Erythroblast (primary cell): ENCODE measurements at regions not wholly inside any gene's neighbourhood (a gene's known extent, or its start where the extent isn't known, plus 50 kb on each side); places are given as distances from the start of the nearest gene placed in this dataset.

Experiments
- DNase-seq, 2 experiments: peaks; one replicate each; lab custom pipeline; 2025; lab: John Stamatoyannopoulos, UW
- GATA1 ChIP-seq: IDR thresholded peaks from 2 replicates; pipeline ENCODE4 v1.6.1; 2011; ENCODE audit warnings: low read depth, mild to moderate bottlenecking, control low read depth, low read length, moderate library complexity
- POLR2A ChIP-seq: IDR thresholded peaks from 2 replicates; pipeline ENCODE4 v1.6.1; 2011; ENCODE audit warnings: mild to moderate bottlenecking, low read length

DNA sequence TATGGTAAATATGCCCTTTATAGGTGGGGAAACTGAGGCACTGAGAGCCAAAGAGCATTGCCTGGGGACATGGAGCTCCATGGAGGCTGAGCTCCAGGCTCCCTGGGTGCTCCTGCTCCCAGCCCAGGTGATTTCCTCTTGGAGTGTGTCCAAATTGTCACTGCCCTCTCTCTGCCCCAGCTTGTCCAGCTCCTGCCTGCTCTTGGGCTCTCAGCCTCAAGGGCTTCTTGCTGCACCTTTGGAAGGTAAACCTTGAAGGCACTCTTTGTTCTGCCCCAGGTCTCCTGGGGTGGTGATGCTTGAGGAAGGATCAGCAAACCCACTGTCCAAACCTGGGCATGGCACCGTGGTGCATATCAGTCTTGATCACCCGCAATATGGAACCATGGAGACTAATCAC is 166.1 kb downstream of the RPS24 start:
- TF ChIP-seq POLR2A: no peak
- no peak for TF ChIP-seq GATA1
- no peak for DNase-seq

GRCh38 chr10:78200686-78201085 is 167.0 kb downstream of the RPS24 start:
- DNase-seq: no peak
- no peak for TF ChIP-seq GATA1
- no peak for TF ChIP-seq POLR2A

DNA sequence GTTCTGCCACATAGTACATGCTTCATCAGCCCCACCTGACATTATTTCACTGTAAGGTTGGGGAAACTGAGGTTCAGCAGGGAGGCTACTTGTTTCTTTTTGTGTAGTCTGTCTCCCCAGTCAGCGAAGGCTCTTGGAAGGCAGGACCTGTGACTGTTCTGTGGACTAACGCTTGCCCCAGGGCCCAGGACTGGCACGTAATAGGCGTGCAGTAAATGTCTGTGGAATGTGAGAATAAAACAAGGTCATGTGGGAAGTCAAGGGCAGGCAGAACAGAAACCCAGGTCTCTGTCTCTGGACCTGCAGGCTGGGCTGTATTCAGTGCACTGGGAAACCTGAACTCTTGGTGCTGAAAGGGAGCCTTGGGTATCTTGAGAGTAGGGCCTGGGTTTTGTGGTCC is 168.7 kb downstream of the RPS24 start:
- no peak for DNase-seq
- TF ChIP-seq POLR2A (no peak), GATA1 (no peak)

DNA sequence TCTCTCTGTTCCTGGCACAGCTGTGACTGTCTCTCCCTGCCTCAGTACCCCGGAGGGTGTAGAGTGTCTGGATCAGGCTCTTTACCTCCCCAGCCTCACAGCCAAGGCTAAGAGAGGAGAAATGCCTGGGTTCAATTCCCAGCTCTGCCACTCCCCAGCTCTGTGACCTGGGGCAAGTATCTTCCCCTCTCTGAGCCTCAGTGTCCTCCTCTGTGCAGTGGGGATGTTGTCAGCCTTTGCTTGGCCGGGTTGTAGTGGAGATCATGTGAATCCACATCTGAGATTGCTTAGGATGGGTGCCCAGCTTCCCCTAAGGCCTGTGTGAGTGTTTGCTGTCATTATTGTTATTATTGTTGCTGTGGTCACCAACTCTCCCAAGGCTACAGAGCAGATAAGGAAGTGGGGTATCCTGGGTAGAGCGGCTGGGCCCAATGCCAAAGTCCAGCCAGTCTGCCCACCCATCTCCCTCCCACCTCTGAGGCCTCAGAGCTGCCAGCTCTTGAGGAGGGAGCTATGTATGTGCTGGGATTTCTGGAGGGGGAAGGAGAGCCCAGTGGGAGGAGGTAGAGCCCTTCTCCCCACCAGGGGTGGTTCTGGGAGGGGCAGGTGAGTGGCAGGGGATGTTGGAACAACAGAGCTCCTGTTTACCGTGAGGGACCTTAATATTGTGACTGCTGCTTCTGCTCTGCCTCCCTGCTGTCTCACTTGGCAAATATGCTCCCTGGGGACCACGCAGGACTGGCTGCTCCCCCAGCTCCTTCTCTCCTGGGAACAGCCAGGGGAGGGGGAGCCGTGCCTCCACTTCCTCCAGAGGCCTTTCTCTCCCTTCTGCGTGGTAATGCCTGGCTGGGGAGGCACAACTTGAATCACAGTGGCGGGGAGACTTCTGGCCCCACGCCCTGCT is 170.5 kb downstream of the RPS24 start:
- TF ChIP-seq GATA1: no peak
- DNase-seq: peak in 1 of 2 experiments; percentile 13

DNA sequence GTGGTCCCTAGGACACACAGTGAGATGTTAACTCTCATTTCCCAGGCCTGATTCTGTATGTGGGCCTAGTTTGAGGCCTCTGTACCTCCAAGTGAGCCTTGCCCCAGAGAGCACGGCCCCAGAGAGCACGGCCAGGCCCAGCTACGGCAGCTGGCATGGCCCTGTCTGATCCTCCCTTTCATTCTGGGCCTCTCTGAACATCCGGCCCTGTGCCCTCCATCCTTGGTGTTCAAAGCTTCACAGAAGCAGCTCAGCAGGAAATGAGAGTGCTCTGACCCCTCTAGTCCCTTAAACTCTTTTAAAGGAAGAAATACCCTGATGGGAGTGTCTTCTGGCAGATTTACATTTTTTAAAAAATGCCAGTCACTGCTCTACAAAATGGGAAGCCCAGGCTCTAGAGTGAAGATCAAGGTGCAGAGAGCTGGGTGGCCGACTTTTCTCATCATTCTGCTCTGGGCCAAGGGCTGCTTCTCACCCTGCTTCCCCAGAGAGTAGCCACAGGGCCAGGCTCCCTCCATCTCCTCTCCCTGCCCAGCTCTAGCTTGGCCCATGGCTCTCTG is 171.9 kb downstream of the RPS24 start:
- DNase-seq: no peak
- no peak for TF ChIP-seq GATA1
- TF ChIP-seq POLR2A: no peak

- no peak for DNase-seq
- no peak for TF ChIP-seq POLR2A
- TF ChIP-seq GATA1: no peak
Observed at GRCh38 chr10:78207216-78207615, 173.6 kb downstream of the RPS24 start.

GRCh38 chr10:78207776-78208175 is 174.1 kb downstream of the RPS24 start:
- no peak for DNase-seq

GRCh38 chr10:78209970-78210369 is 176.3 kb downstream of the RPS24 start:
- TF ChIP-seq POLR2A (no peak), GATA1 (no peak)
- DNase-seq: no peak

More at GRCh38 chr10:78207776-78208175, 174.1 kb downstream of the RPS24 start:
- no peak for TF ChIP-seq POLR2A
- no peak for TF ChIP-seq GATA1

GRCh38 chr10:78210548-78210947 is 176.9 kb downstream of the RPS24 start:
- no peak for DNase-seq
- no peak for TF ChIP-seq POLR2A
- no peak for TF ChIP-seq GATA1

- no peak for DNase-seq
- TF ChIP-seq GATA1 (no peak), POLR2A (no peak)
Observed at GRCh38 chr10:78210976-78211375, 177.3 kb downstream of the RPS24 start.

GRCh38 chr10:78211561-78212051 is 177.9 kb downstream of the RPS24 start:
- DNase-seq: peak in 1 of 2 experiments; percentile 22
- TF ChIP-seq POLR2A (no peak), GATA1 (no peak)

DNA sequence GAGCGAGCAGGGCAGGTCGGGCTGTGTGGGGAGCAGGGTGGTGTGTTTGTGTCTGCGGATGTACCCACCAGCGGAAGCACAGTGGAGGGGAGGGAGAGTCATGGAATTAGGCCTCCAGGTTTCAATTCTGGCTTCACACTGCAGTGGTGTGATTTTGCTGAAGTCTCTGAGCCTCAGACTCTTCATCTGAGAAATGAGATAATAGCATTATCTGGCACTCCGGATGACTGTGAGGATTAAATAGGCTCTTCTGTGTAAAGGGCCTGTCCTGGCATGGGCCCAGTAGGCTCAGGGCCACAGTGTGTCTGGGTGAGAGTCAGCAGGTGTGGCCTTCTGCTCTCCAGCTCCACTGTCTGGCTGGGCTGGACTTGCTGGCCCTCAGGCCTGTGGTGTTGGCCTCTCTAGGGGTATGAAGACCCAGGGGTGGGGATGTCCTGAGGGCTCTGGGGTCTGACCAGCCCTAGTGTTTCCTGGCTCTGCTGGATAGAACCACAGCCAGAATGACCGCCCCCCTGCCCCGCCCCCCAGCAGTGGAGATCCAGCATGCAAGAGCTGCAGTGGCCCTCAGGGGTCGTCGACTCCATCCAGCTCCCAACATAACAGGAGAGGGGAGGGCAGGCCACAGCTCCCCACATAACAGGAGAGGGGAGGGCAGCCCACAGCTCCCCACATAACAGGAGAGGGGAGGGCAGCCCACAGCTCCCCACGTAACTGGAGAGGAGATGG is 178.6 kb downstream of the RPS24 start:
- TF ChIP-seq GATA1: no peak
- no peak for TF ChIP-seq POLR2A

GRCh38 chr10:78212786-78213175 is 179.1 kb downstream of the RPS24 start:
- DNase-seq: no peak
- TF ChIP-seq GATA1 (no peak), POLR2A (no peak)

More for the DNA sequence above, 178.6 kb downstream of the RPS24 start:
- peak; percentile 26 to 70 for DNase-seq

DNA sequence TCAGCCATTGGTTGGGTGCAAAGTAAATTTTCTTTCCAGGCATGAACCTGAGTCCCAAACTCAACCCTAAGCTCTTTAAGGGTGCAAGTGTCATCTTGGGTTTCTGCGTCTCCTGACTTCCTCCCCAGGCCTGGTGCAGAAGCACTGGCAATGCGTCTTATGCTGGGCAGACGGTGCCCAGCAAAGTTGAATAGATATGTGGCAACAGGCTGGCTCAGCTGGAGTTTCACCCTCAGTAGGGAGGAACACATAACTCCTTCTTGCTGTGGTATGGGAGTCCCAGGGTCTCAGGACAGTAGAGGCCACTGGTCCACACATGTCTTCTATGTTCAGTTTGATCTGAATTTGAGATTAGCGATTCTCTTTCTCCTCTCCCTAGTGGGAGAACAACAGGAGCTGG is 181.3 kb downstream of the RPS24 start:
- no peak for TF ChIP-seq POLR2A
- TF ChIP-seq GATA1: no peak
- no peak for DNase-seq
